Heart left ventricle (tissue), 13 donors: ENCODE measurements at regions not wholly inside any gene's neighbourhood (a gene's known extent, or its start where the extent isn't known, plus 50 kb on each side); places are given as distances from the start of the nearest gene placed in this dataset.

Experiments
- CTCF ChIP-seq, 12 donors: fragments of 200-600 bp; sonication (generic) in 4 of 12; IDR thresholded peaks; one replicate each; pipeline versions ENCODE4 v1.5.0 to v1.8.0; 2018 to 2022; ENCODE audit warnings: antibody characterized with exemption in 12 of 12, mild to moderate bottlenecking in 5 of 12
- POLR2A ChIP-seq, 2 donors: fragments of 450-650 bp; IDR thresholded peaks; one replicate each; pipeline ENCODE4 v1.6.1; 2017; ENCODE audit warnings: antibody characterized with exemption in 2 of 2, mild to moderate bottlenecking in 2 of 2, moderate library complexity in 2 of 2
- donor health status: ischemic (EF 13 %, LVEDD 7.1; RV severe dilation, severe dysfunction).
- donor health status: DM: no; HTN: yes; CAD: no.
- donor health status: DM: no; HTN: no; CAD: no.
- donor health status: ischemic (EF 25% LVEDD 6.9; RV normal size, moderate dysfunction).
- donor health status: ischemic (EF 25% LVEDD 5.7; RV mildly dilated, moderate dysfunction).
- donor health status: ischemic (EF 35%, LVEDD 5.7; RV mildly dilated, moderate dysfunction).
- donor health status: nonischemic (EF 11% LVEDD 7.7; RV severe dilation, severe dysfunction).
- donor health status: DM: yes; HTN: yes; CAD: no.
- donor health status: PGD.
- donor health status: ischemic (EF 29% LVEDD 5.4; RV normal size, mild dysfunction).
- donor health status: nonischemic (EF 23%, LVEDD 6.1; RV moderate dilation, normal function).

- TF ChIP-seq CTCF (IDR thresholded peaks at IDR 0.05) (no peak), POLR2A (IDR thresholded peaks at IDR 0.05) (no peak)
Observed at GRCh38 chr18:65039578-65039977, 711.2 kb upstream of the CDH7 start.
